Activated naive CD8-positive, alpha-beta T cell treated with anti-CD3 and anti-CD28 coated beads, Interleukin-2, amount 10 ng/mL, durations not matched to agents 7 days and 5 days (primary cell): ENCODE measurements at regions not wholly inside any gene's neighbourhood (a gene's known extent, or its start where the extent isn't known, plus 50 kb on each side); places are given as distances from the start of the nearest gene placed in this dataset.
"Not testable (repeated sequence)": the region's sequence is repeated elsewhere in the genome, so short reads cannot be mapped to it uniquely, and the experiment has no call there.

Source experiments
- ATAC-seq: fragments of 150-1000 bp; cut with Tn5 transposase; one replicate; pipeline ENCODE4 v1.10.0; 2021; ENCODE audit warnings: low read depth, moderate library complexity
- POLR2A ChIA-PET: fragments of 350-600 bp; sonication (Branson Sonifier 250); formaldehyde crosslinking; loops from one replicate; lab custom pipeline; 2021; ENCODE audit warnings: antibody characterized with exemption; lab: Charles Lee
- DNase-seq: peaks from one replicate; pipeline ENCODE4 v3.0.0; 2021
- H3K27ac Mint-ChIP-seq: one replicate; pipeline ENCODE4 v1.8.0; 2022; ENCODE audit warnings: mild to moderate bottlenecking, mixed read lengths
- H3K27me3 Mint-ChIP-seq: one replicate; pipeline ENCODE4 v1.8.0; 2022; ENCODE audit warnings: mild to moderate bottlenecking, moderate library complexity, mixed read lengths
- H3K36me3 Mint-ChIP-seq: one replicate; pipeline ENCODE4 v1.8.0; 2021; ENCODE audit warnings: mild to moderate bottlenecking, mixed read lengths
- H3K4me1 Mint-ChIP-seq: one replicate; pipeline ENCODE4 v1.8.0; 2021; ENCODE audit warnings: mixed read lengths
- H3K4me3 Mint-ChIP-seq: one replicate; pipeline ENCODE4 v1.8.0; 2022; ENCODE audit warnings: mild to moderate bottlenecking, moderate library complexity, mixed read lengths
- H3K9me3 Mint-ChIP-seq: one replicate; pipeline ENCODE4 v1.8.0; 2021; ENCODE audit warnings: mixed read lengths

- ATAC-seq: no peak
- H3K27ac Mint-ChIP-seq: no peak overlapping the region
- POLR2A ChIA-PET: no interaction called here
- H3K36me3 Mint-ChIP-seq: no peaks in the 10 kb centered on the region
- H3K4me3 Mint-ChIP-seq: no peak overlapping the region
- no peaks in the 10 kb centered on the region for H3K9me3 Mint-ChIP-seq
- peaks cover 23% of the 10 kb centered on the region for H3K27me3 Mint-ChIP-seq
- no peak for DNase-seq
- H3K4me1 Mint-ChIP-seq: peaks cover 4% of the 10 kb centered on the region
Measured at GRCh38 chr12:115870021-115870420, 407.5 kb downstream of the MED13L start.

GRCh38 chr12:115869604-115870003, 407.9 kb downstream of the MED13L start:
- Mint-ChIP-seq H3K4me1 (peaks cover 4% of the 10 kb centered on the region), H3K27me3 (peaks cover 21% of the 10 kb centered on the region), H3K9me3 (no peaks in the 10 kb centered on the region), H3K27ac (no peak overlapping the region), H3K36me3 (no peaks in the 10 kb centered on the region), H3K4me3 (no peak overlapping the region)
- DNase-seq: no peak
- POLR2A ChIA-PET: no interaction called here
- no peak for ATAC-seq

GRCh38 chr12:115868624-115869023, 408.9 kb downstream of the MED13L start:
- no peak overlapping the region for H3K4me3 Mint-ChIP-seq
- H3K4me1 Mint-ChIP-seq: no peaks in the 10 kb centered on the region
- peaks cover 11% of the 10 kb centered on the region for H3K27me3 Mint-ChIP-seq
- no peak overlapping the region for H3K27ac Mint-ChIP-seq
- H3K36me3 Mint-ChIP-seq: no peaks in the 10 kb centered on the region
- POLR2A ChIA-PET: no interaction called here
- DNase-seq: no peak
- H3K9me3 Mint-ChIP-seq: no peaks in the 10 kb centered on the region
- ATAC-seq: no peak

- DNase-seq (no peak), ATAC-seq (no peak)
- Mint-ChIP-seq H3K9me3 (no peaks in the 10 kb centered on the region), H3K36me3 (no peaks in the 10 kb centered on the region), H3K4me3 (no peak overlapping the region), H3K4me1 (no peaks in the 10 kb centered on the region), H3K27ac (no peak overlapping the region), H3K27me3 (peaks cover 8% of the 10 kb centered on the region)
- POLR2A ChIA-PET: no interaction called here
Measured at GRCh38 chr12:115867854-115868253, 409.6 kb downstream of the MED13L start.

GRCh38 chr12:115866909-115867525, 410.5 kb downstream of the MED13L start:
- Mint-ChIP-seq H3K27me3 (peaks cover 4% of the 10 kb centered on the region), H3K4me1 (no peaks in the 10 kb centered on the region), H3K36me3 (no peaks in the 10 kb centered on the region), H3K4me3 (no peak overlapping the region), H3K9me3 (no peaks in the 10 kb centered on the region), H3K27ac (no peak overlapping the region)
- ATAC-seq (no peak), DNase-seq (no peak)
- POLR2A ChIA-PET: no interaction called here

- POLR2A ChIA-PET, H3K27me3 Mint-ChIP-seq, H3K27ac Mint-ChIP-seq, H3K4me1 Mint-ChIP-seq, DNase-seq, ATAC-seq, H3K36me3 Mint-ChIP-seq, H3K9me3 Mint-ChIP-seq, H3K4me3 Mint-ChIP-seq: not testable (repeated sequence)
Measured at GRCh38 chr12:115866281-115866680, 411.2 kb downstream of the MED13L start.

- no peaks in the 10 kb centered on the region for H3K36me3 Mint-ChIP-seq
- ATAC-seq (no peak), DNase-seq (no peak)
- no peak overlapping the region for H3K4me3 Mint-ChIP-seq
- H3K4me1 Mint-ChIP-seq: no peaks in the 10 kb centered on the region
- H3K9me3 Mint-ChIP-seq: no peaks in the 10 kb centered on the region
- H3K27ac Mint-ChIP-seq: no peak overlapping the region
- H3K27me3 Mint-ChIP-seq: peaks cover 6% of the 10 kb centered on the region
- POLR2A ChIA-PET: no interaction called here
Measured at GRCh38 chr12:115864396-115864795, 413.1 kb downstream of the MED13L start.

GRCh38 chr12:115860619-115861018, 416.9 kb downstream of the MED13L start:
- Mint-ChIP-seq H3K4me3 (no peak overlapping the region), H3K4me1 (no peaks in the 10 kb centered on the region), H3K27me3 (peaks cover 6% of the 10 kb centered on the region), H3K27ac (no peak overlapping the region), H3K9me3 (no peaks in the 10 kb centered on the region), H3K36me3 (no peaks in the 10 kb centered on the region)
- ATAC-seq (no peak), DNase-seq (no peak)
- POLR2A ChIA-PET: no interaction called here

GRCh38 chr12:115859231-115859630, 418.3 kb downstream of the MED13L start:
- Mint-ChIP-seq H3K27ac (no peak overlapping the region), H3K4me1 (no peaks in the 10 kb centered on the region), H3K9me3 (no peaks in the 10 kb centered on the region), H3K27me3 (peaks cover 6% of the 10 kb centered on the region), H3K36me3 (no peaks in the 10 kb centered on the region), H3K4me3 (no peak overlapping the region)
- POLR2A ChIA-PET: no interaction called here
- no peak for ATAC-seq
- no peak for DNase-seq

- H3K36me3 Mint-ChIP-seq: no peaks in the 10 kb centered on the region
Measured at GRCh38 chr12:115857923-115858322, 419.6 kb downstream of the MED13L start.

GRCh38 chr12:115857160-115857920, 420.2 kb downstream of the MED13L start:
- no peak for ATAC-seq
- POLR2A ChIA-PET: no interaction called here

More at GRCh38 chr12:115857923-115858322, 419.6 kb downstream of the MED13L start:
- DNase-seq (no peak), ATAC-seq (no peak)
- POLR2A ChIA-PET: no interaction called here
- H3K27me3 Mint-ChIP-seq: peaks cover 4% of the 10 kb centered on the region
- no peak overlapping the region for H3K4me3 Mint-ChIP-seq
- no peaks in the 10 kb centered on the region for H3K4me1 Mint-ChIP-seq
- H3K9me3 Mint-ChIP-seq: no peaks in the 10 kb centered on the region
- no peak overlapping the region for H3K27ac Mint-ChIP-seq

GRCh38 chr12:115852054-115852453, 425.4 kb downstream of the MED13L start:
- Mint-ChIP-seq H3K27me3 (no peaks in the 10 kb centered on the region), H3K9me3 (peaks cover 3% of the 10 kb centered on the region), H3K27ac (no peak overlapping the region), H3K4me1 (no peaks in the 10 kb centered on the region), H3K36me3 (no peaks in the 10 kb centered on the region), H3K4me3 (no peak overlapping the region)
- ATAC-seq: no peak
- no peak for DNase-seq
- POLR2A ChIA-PET: no interaction called here

More at GRCh38 chr12:115857160-115857920, 420.2 kb downstream of the MED13L start:
- DNase-seq: no peak
- H3K9me3 Mint-ChIP-seq: no peaks in the 10 kb centered on the region
- no peak overlapping the region for H3K27ac Mint-ChIP-seq
- no peaks in the 10 kb centered on the region for H3K4me1 Mint-ChIP-seq
- no peaks in the 10 kb centered on the region for H3K36me3 Mint-ChIP-seq
- no peak overlapping the region for H3K4me3 Mint-ChIP-seq
- H3K27me3 Mint-ChIP-seq: peaks cover 4% of the 10 kb centered on the region

- H3K4me1 Mint-ChIP-seq: no peaks in the 10 kb centered on the region
Measured at GRCh38 chr12:115850957-115851356, 426.5 kb downstream of the MED13L start.

GRCh38 chr12:115849262-115849943, 428.1 kb downstream of the MED13L start:
- ATAC-seq (no peak), DNase-seq (no peak)
- Mint-ChIP-seq H3K27me3 (no peaks in the 10 kb centered on the region), H3K27ac (no peak overlapping the region), H3K9me3 (peaks cover 3% of the 10 kb centered on the region), H3K36me3 (no peaks in the 10 kb centered on the region), H3K4me1 (no peaks in the 10 kb centered on the region), H3K4me3 (no peak overlapping the region)
- POLR2A ChIA-PET: no interaction called here

More at GRCh38 chr12:115850957-115851356, 426.5 kb downstream of the MED13L start:
- no peak for ATAC-seq
- no peaks in the 10 kb centered on the region for H3K27me3 Mint-ChIP-seq
- H3K4me3 Mint-ChIP-seq: no peak overlapping the region
- H3K9me3 Mint-ChIP-seq: peaks cover 3% of the 10 kb centered on the region
- H3K27ac Mint-ChIP-seq: no peak overlapping the region
- H3K36me3 Mint-ChIP-seq: no peaks in the 10 kb centered on the region
- DNase-seq: no peak
- POLR2A ChIA-PET: no interaction called here
